SK-N-SH treated with all-trans-retinoic acid at 6 μM for 48 hours (cell line): ENCODE measurements at regions not wholly inside any gene's neighbourhood (a gene's known extent, or its start where the extent isn't known, plus 50 kb on each side); places are given as distances from the start of the nearest gene placed in this dataset.

ENCODE experiments used
- CREB5 ChIP-seq: fragments of 250-450 bp; sonication (Bioruptor Pico); IDR thresholded peaks from 2 replicates; pipeline ENCODE4 v1.5.1; 2020; ENCODE audit warnings: low read depth, mild to moderate bottlenecking, moderate library complexity
- GLIS3 ChIP-seq: fragments of 250-450 bp; sonication (Bioruptor Pico); IDR thresholded peaks from 2 replicates; pipeline ENCODE4 v1.5.0; 2020; ENCODE audit warnings: mild to moderate bottlenecking, moderate library complexity
- OSR1 ChIP-seq: fragments of 250-450 bp; sonication (Bioruptor Pico); IDR thresholded peaks from 2 replicates; pipeline ENCODE4 v1.8.0; 2022; ENCODE audit warnings: moderate library complexity, mild to moderate bottlenecking, inconsistent platforms
- PATZ1 ChIP-seq: fragments of 250-450 bp; sonication (Bioruptor Pico); IDR thresholded peaks from 2 replicates; pipeline ENCODE4 v1.8.0; 2020; ENCODE audit warnings: mild to moderate bottlenecking, moderate library complexity, borderline replicate concordance
- TOX ChIP-seq: fragments of 250-450 bp; sonication (Bioruptor Pico); IDR thresholded peaks from 2 replicates; pipeline ENCODE4 v1.8.0; 2021; ENCODE audit warnings: mild to moderate bottlenecking, moderate library complexity, borderline replicate concordance
- ZFP30 ChIP-seq: fragments of 450-650 bp; formaldehyde crosslinking; IDR thresholded peaks from 2 replicates; pipeline ENCODE4 v1.5.0; 2022; ENCODE audit warnings: mild to moderate bottlenecking, moderate library complexity
- ZNF8 ChIP-seq: fragments of 450-650 bp; formaldehyde crosslinking; IDR thresholded peaks from 2 replicates; pipeline ENCODE4 v1.5.0; 2020; ENCODE audit warnings: mild to moderate bottlenecking, moderate library complexity

- no peak for TF ChIP-seq OSR1
- TF ChIP-seq PATZ1 (CRISPR knock-in tag) = no peak
- TF ChIP-seq CREB5 (CRISPR knock-in tag) = no peak
- no peak for TF ChIP-seq TOX (CRISPR knock-in tag)
- TF ChIP-seq GLIS3 (CRISPR knock-in tag) = no peak
- no peak for TF ChIP-seq ZNF8 (CRISPR knock-in tag)
- TF ChIP-seq ZFP30 (CRISPR knock-in tag) = no peak
These were observed 367.3 kb upstream of the IMPG1 start for GRCh38 chr6:76439811-76440210.
